Mucosa of rectum (tissue), 2 donors: ENCODE measurements at regions not wholly inside any gene's neighbourhood (a gene's known extent, or its start where the extent isn't known, plus 50 kb on each side); places are given as distances from the start of the nearest gene placed in this dataset.
"Not testable (repeated sequence)": the region's sequence is repeated elsewhere in the genome, so short reads cannot be mapped to it uniquely, and the experiment has no call there.

Source experiments
- H3K27ac ChIP-seq, 2 donors: one replicate each; pipeline ENCODE4 v1.7.0; 2013; ENCODE audit warnings: inconsistent platforms in 2 of 2, low read depth in 2 of 2, low read length in 2 of 2
- H3K27me3 ChIP-seq, 2 donors: one replicate each; pipeline ENCODE4 v1.7.0; 2013; ENCODE audit warnings: low read length in 2 of 2; ENCODE audit not compliant: control insufficient read depth in 2 of 2, insufficient read depth in 2 of 2
- H3K36me3 ChIP-seq, 2 donors: one replicate each; pipeline ENCODE4 v1.7.0; 2013; ENCODE audit warnings: low read length in 2 of 2; ENCODE audit not compliant: control insufficient read depth in 2 of 2, insufficient read depth in 2 of 2
- H3K4me1 ChIP-seq, 2 donors: one replicate each; pipeline ENCODE4 v1.7.0; 2013; ENCODE audit warnings: low read length in 2 of 2, mild to moderate bottlenecking in 1 of 2; ENCODE audit not compliant: control insufficient read depth in 2 of 2, insufficient read depth in 2 of 2
- H3K4me3 ChIP-seq, 2 donors: one replicate each; pipeline ENCODE4 v1.7.0; 2013; ENCODE audit warnings: low read length in 2 of 2
- H3K9ac ChIP-seq, 2 donors: one replicate each; pipeline ENCODE4 v1.7.0; 2013; ENCODE audit warnings: low read length in 2 of 2, low read depth in 1 of 2, mild to moderate bottlenecking in 1 of 2
- H3K9me3 ChIP-seq, 2 donors: one replicate each; pipeline ENCODE4 v1.7.0; 2013; ENCODE audit warnings: low read length in 2 of 2; ENCODE audit not compliant: control insufficient read depth in 2 of 2
- donor health status: healthy.
- donor health status: Normal muscosa, but diverticular disease.

DNA sequence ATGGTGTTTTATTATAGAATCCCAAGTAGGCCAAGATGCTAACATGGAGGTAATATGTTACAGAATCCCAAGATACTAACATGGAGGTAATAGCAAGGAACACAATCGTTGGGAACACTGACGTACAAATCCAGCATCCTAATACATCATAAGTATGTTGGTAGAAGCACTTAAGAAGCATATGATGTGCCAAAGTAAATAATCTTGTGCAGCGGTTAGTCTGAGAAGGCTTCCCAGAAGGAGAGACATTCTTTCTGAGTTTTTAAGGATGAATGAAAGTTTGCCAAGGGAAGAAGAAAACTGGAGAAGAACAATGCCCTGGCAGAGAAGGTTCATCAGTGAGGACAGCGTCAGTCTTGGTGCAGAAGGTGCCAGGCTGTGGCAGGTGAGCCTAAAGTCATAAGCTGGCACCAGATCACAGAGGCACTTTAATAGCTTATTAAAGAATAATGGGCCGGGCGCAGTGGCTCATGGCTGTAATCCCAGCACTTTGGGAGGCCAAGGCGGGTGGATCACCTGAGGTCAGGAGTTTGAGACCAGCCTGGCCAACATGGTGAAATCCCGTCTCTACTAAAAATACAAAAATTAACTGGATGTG, 294.5 kb upstream of the PIK3R1 start:
- no peak overlapping the region for H3K4me3 ChIP-seq
- H3K36me3 ChIP-seq = no peaks in the 10 kb centered on the region
- H3K27ac ChIP-seq = no peak overlapping the region
- H3K4me1 ChIP-seq = no peaks in the 10 kb centered on the region
- no peaks in the 10 kb centered on the region for H3K9me3 ChIP-seq
- H3K27me3 ChIP-seq = no peaks in the 10 kb centered on the region
- no peak overlapping the region for H3K9ac ChIP-seq

DNA sequence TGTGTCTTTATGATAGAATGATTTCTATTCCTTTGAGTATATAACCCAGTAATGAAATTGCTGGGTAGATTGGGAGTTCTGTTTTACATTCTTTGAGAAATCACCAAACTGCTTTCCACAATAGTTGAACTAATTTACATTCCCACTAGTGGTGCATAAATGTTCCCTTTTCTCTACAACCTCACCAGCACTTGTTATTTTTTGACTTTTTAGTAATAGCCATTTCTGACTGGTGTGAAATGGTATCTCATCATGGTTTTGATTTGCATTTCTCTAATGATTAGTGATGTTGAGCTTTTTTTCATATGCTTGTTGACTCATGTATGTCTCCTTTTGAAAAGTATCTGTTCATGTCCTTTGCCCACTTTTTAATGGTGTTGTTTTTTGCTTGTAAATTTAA, 296.0 kb upstream of the PIK3R1 start:
- not testable (repeated sequence) for H3K36me3 ChIP-seq, H3K9ac ChIP-seq, H3K27me3 ChIP-seq, H3K9me3 ChIP-seq, H3K27ac ChIP-seq, H3K4me3 ChIP-seq, H3K4me1 ChIP-seq

DNA sequence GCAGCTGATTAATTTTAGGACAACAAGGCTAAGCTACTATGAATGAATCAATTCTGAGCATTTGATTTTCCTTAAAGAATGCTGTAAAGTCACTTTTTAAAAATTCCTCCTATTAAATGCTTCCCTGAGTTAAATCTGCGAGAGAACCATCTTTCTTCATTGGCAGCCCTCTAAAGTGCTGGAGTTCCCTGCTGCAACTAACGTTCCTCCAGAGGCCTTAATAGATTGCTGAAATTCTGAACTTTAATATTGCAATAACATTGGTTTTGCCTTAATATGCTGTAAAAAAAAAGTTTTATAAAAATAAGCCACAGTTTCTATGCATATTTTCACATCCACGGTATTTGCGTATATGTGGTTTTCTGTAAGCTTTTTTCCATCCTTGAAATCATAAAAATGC, 298.0 kb upstream of the PIK3R1 start:
- no peak overlapping the region for H3K9ac ChIP-seq
- H3K4me3 ChIP-seq = no peak overlapping the region
- no peak overlapping the region for H3K27ac ChIP-seq
- H3K36me3 ChIP-seq = no peaks in the 10 kb centered on the region
- H3K27me3 ChIP-seq = no peaks in the 10 kb centered on the region
- no peaks in the 10 kb centered on the region for H3K4me1 ChIP-seq
- H3K9me3 ChIP-seq = no peaks in the 10 kb centered on the region

DNA sequence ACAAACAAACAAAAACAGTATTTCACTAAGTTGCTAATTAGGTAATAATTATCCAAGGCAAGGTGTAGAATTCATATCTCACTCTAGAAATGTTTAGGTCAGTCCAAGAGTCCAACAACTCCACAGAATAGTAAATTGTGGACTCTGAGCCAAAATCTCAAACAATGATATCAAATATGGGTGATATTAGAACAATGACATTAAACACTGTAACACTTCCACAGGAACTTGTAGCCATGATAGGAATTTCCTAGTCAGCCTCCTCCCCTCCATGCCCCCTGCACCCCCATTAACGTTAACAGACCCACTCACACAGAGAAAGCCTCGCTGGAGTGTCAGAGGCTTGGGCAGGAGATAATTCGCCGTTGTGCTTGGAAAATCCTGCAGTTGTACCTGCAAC, 305.0 kb upstream of the PIK3R1 start:
- H3K4me1 ChIP-seq = no peaks in the 10 kb centered on the region

DNA sequence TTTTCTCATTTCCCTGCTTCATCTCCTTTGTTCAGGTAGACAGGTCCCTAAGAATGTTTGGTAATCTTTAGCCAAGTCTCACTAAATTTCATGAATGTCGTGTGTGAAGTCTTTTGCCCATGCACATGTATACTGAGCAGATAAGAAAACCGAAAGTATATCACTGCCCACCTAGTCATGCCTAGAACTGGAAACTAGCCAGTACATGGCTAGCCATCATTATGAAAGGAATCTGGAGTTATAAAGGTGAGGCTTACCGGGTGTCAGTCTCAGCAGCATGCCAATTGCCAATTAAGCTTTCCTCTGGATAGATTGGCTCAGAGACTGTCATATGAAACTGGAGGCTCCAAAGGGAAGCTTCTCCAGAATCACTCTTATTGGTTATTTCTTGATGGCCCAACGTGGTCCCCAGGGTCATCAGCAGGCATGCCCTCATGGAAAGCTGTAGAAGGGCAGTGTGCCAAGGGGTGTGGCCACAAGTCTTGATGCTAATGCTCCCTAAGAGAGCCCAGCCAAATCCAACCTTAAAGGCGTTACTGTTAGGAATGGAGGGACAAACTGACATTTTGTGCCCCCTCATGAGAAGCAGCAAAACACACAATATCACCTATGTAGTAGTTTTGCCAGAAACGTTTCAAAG, 307.3 kb upstream of the PIK3R1 start:
- Histone ChIP-seq H3K36me3 (no peaks in the 10 kb centered on the region), H3K27ac (no peak overlapping the region), H3K4me3 (no peak overlapping the region), H3K9me3 (no peaks in the 10 kb centered on the region), H3K27me3 (no peaks in the 10 kb centered on the region), H3K9ac (no peak overlapping the region), H3K4me1 (no peaks in the 10 kb centered on the region)

More for the DNA sequence above, 305.0 kb upstream of the PIK3R1 start:
- Histone ChIP-seq H3K27me3 (no peaks in the 10 kb centered on the region), H3K27ac (no peak overlapping the region), H3K9ac (no peak overlapping the region), H3K4me3 (no peak overlapping the region), H3K9me3 (no peaks in the 10 kb centered on the region), H3K36me3 (no peaks in the 10 kb centered on the region)

DNA sequence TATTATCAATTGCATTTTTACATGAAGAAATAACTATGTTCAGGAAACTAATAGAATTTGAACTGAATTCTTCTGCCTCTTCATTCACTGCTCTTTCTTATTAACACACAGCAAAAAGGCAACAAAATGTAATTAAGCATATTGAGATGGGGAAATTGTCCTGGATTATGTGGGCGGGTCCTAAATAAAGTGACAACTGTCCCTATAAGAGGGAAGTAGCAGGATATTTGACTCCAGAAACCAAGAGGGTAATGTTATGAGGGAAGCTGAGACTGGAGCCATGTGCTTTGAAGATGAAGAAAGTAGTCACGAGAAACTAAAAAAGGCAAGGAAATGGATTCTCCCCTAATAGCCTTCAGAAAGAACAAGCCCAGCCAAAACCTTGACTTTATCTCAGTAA, 311.2 kb upstream of the PIK3R1 start:
- H3K36me3 ChIP-seq = no peaks in the 10 kb centered on the region
- H3K4me1 ChIP-seq = no peaks in the 10 kb centered on the region
- no peaks in the 10 kb centered on the region for H3K27me3 ChIP-seq
- H3K4me3 ChIP-seq = no peak overlapping the region
- H3K9ac ChIP-seq = no peak overlapping the region
- H3K27ac ChIP-seq = no peak overlapping the region
- no peaks in the 10 kb centered on the region for H3K9me3 ChIP-seq

DNA sequence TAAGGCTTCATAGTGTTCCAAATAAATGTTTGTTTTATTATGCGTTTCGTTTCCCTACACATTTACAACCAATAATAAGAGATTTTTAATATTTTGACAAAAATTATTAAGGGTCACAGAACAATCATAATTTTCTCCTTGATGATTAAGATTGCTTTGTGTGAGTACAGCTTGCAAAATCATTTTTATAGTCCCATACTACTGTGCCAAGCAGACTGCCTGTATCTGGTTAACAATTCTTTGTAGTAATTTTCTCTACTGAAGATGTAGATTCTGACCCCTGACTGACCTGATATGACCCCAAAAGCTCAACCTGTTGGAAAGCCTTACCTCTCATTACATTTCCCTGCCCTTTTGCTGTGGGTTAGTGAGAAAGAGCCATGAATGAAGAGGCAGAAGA, 311.9 kb upstream of the PIK3R1 start:
- Histone ChIP-seq H3K27me3 (no peaks in the 10 kb centered on the region), H3K4me1 (no peaks in the 10 kb centered on the region), H3K9me3 (no peaks in the 10 kb centered on the region), H3K9ac (no peak overlapping the region), H3K27ac (no peak overlapping the region), H3K36me3 (no peaks in the 10 kb centered on the region), H3K4me3 (no peak overlapping the region)

DNA sequence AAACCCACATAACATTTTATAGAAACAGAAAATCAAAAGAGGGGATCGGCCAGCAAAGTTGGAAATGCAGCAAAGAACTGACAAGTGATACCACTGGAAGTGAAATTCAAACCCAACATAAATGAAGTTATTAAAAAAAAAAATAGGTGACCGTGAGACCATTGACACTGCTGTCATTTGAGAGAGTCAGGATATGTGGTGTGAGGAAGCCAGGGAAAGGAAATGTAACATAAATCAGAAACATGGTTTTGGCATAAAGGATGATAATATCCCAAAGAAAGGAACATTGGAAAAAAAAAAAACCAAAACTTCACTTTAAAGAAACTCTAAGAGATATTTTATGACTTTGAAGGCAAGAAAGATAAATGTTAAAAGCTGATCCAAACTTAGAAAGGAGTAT, 312.4 kb upstream of the PIK3R1 start:
- Histone ChIP-seq H3K4me3 (no peak overlapping the region), H3K27me3 (no peaks in the 10 kb centered on the region), H3K4me1 (no peaks in the 10 kb centered on the region), H3K36me3 (no peaks in the 10 kb centered on the region), H3K9me3 (no peaks in the 10 kb centered on the region), H3K27ac (no peak overlapping the region), H3K9ac (no peak overlapping the region)

DNA sequence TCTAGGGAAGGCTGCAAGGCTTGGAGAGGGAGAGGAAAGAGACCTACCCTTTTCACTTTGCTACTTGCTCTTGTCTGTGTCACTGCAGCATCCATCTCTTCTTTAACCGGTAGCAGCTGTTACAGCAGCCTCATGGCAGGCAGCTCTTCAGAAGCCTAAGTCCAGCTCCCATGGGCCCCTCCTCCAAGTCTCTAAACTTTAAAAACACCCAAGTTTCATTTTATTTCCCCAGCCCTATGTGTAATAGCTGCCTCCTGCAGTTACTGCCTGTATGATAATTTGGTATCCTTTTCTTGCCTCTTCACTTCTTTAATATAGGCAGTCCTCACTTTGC, 313.1 kb upstream of the PIK3R1 start:
- no peaks in the 10 kb centered on the region for H3K36me3 ChIP-seq
- no peaks in the 10 kb centered on the region for H3K9me3 ChIP-seq
- no peak overlapping the region for H3K27ac ChIP-seq
- no peak overlapping the region for H3K9ac ChIP-seq
- H3K4me1 ChIP-seq = no peaks in the 10 kb centered on the region
- no peaks in the 10 kb centered on the region for H3K27me3 ChIP-seq
- no peak overlapping the region for H3K4me3 ChIP-seq

DNA sequence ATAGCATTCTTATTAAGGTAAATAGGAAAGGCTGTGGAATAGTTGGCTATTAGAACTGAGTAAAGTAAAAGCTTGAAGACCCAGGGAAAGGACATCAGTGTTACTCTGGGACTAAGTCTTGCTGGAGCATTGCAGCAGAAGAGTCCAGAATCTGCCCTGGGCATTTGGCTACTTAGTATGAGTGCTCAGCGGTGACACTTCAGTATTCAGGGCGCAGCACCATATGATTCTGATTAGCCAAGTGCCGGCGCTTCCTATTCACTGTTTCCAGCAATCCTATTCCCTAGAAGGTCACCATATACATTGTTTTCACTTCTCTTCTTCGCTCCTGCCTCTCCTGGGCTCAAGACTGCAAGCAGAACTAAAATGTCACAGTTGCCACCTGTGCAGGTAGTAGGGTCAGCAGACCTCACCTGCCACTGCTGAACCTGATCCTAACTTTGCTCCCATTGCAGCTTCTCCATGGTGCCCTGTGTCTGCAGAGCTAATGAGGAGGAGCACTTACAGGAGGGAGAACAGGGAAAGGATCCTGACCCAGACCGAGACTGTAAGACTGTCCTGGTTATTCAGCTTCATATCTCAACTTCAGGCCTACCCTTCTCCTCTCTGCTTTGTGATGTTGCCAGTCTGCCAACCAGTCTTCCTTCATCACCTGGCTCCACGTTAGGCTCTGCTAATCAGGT, 313.6 kb upstream of the PIK3R1 start:
- no peaks in the 10 kb centered on the region for H3K4me1 ChIP-seq

More for the DNA sequence above, 313.6 kb upstream of the PIK3R1 start:
- Histone ChIP-seq H3K9ac (no peak overlapping the region), H3K9me3 (no peaks in the 10 kb centered on the region), H3K27ac (no peak overlapping the region), H3K27me3 (no peaks in the 10 kb centered on the region), H3K4me3 (no peak overlapping the region), H3K36me3 (no peaks in the 10 kb centered on the region)
